ENCODE measurements at regions not wholly inside any gene's neighbourhood (a gene's known extent, or its start where the extent isn't known, plus 50 kb on each side); places are given as distances from the start of the nearest gene placed in this dataset.

GRCh38 chr5:103333376-103333775 is 74.8 kb downstream of the MACIR start:
- no peaks in the 10 kb centered on the region for H3K4me1 Mint-ChIP-seq
- no peaks in the 10 kb centered on the region for H3K9me3 Mint-ChIP-seq
- H3K4me3 Mint-ChIP-seq = no peak overlapping the region
- peaks cover 7% of the 10 kb centered on the region for H3K27me3 Mint-ChIP-seq
- no peaks in the 10 kb centered on the region for H3K36me3 Mint-ChIP-seq
- no peak for DNase-seq
- H3K27ac Mint-ChIP-seq = no peak overlapping the region

- no peaks in the 10 kb centered on the region for H3K4me1 Mint-ChIP-seq
- H3K4me3 Mint-ChIP-seq = no peak overlapping the region
- H3K27me3 Mint-ChIP-seq = peaks cover 11% of the 10 kb centered on the region
- no peak overlapping the region for H3K27ac Mint-ChIP-seq
- no peaks in the 10 kb centered on the region for H3K9me3 Mint-ChIP-seq
- no peak for DNase-seq
- H3K36me3 Mint-ChIP-seq = no peaks in the 10 kb centered on the region
These were observed 72.3 kb downstream of the MACIR start for GRCh38 chr5:103330875-103331274.
